ENCODE measurements at regions not wholly inside any gene's neighbourhood (a gene's known extent, or its start where the extent isn't known, plus 50 kb on each side); places are given as distances from the start of the nearest gene placed in this dataset.

GRCh38 chr5:143986516-143987212 is 174.7 kb downstream of the HMHB1 start:
- Histone ChIP-seq H3K9me3 (ENCODE audit: insufficient read depth, low read depth, low read length) (no peaks in the 10 kb centered on the region), H3K9ac (ENCODE audit: low read length) (peak overlapping the region; percentile 15), H3K27me3 (ENCODE audit: insufficient read depth, low read length) (no peaks in the 10 kb centered on the region), H4K20me1 (ENCODE audit: insufficient read depth, low read length) (no peaks in the 10 kb centered on the region), H3K4me3 (ENCODE audit: insufficient read depth, low read depth, low read length) (no peak overlapping the region), H3K36me3 (ENCODE audit: insufficient read depth, low read length) (no peaks in the 10 kb centered on the region), H3K4me1 (ENCODE audit: insufficient read depth, low read length) (peaks cover 18% of the 10 kb centered on the region), H3K79me2 (ENCODE audit: insufficient read depth, low read length) (no peaks in the 10 kb centered on the region), H3K27ac (ENCODE audit: low read depth, low read length) (peak overlapping the region; percentile 72), H3K4me2 (ENCODE audit: low read length) (peak overlapping the region; percentile 48), H2AFZ (ENCODE audit: low read depth, low read length) (peak overlapping the region; percentile 2)
- Mint-ChIP-seq H3K27ac (ENCODE audit: unreplicated experiment) (peak overlapping the region; percentile 75), H3K4me3 (ENCODE audit: unreplicated experiment) (peak overlapping the region; percentile 13), H3K4me1 (ENCODE audit: low read depth, unreplicated experiment) (peaks cover 20% of the 10 kb centered on the region), H3K36me3 (ENCODE audit: low read depth, unreplicated experiment) (no peaks in the 10 kb centered on the region), H3K27me3 (ENCODE audit: low read depth, unreplicated experiment) (no peaks in the 10 kb centered on the region), H3K9me3 (ENCODE audit: unreplicated experiment) (peaks cover 2% of the 10 kb centered on the region)
- FAIRE-seq (peak; percentile 98), DNase-seq (ENCODE audit: low read depth) (peak; percentile 92)
- TF ChIP-seq, protein P1, sequence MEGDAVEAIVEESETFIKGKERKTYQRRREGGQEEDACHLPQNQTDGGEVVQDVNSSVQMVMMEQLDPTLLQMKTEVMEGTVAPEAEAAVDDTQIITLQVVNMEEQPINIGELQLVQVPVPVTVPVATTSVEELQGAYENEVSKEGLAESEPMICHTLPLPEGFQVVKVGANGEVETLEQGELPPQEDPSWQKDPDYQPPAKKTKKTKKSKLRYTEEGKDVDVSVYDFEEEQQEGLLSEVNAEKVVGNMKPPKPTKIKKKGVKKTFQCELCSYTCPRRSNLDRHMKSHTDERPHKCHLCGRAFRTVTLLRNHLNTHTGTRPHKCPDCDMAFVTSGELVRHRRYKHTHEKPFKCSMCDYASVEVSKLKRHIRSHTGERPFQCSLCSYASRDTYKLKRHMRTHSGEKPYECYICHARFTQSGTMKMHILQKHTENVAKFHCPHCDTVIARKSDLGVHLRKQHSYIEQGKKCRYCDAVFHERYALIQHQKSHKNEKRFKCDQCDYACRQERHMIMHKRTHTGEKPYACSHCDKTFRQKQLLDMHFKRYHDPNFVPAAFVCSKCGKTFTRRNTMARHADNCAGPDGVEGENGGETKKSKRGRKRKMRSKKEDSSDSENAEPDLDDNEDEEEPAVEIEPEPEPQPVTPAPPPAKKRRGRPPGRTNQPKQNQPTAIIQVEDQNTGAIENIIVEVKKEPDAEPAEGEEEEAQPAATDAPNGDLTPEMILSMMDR (IDR thresholded peaks at IDR 0.05; ENCODE audit: insufficient read depth, low read depth, low read length): no peak
- no peak for TF ChIP-seq EZH2 (IDR thresholded peaks at IDR 0.05; ENCODE audit: insufficient read depth, low read length)

DNA sequence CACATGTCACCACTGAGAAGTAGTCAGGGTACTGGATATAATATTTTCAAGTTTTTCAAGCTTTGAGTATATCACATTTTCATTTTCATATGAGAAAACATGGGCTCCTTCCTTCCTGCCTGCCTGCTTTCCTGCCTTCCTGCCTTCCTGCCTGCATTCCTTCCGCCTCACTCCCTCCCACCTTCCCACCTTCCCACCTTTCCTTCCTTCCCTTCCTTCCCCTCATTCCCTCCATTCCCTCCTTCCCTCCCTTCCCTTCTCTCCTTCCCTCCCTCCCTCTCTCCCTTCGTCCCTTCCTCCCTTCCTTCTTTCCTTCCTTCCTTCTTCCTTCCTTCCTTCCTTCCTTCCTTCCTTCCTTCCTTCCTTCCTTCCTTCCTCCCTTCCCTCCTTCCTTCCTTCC is 175.3 kb downstream of the HMHB1 start:
- no peak overlapping the region for H3K4me3 Mint-ChIP-seq (ENCODE audit: unreplicated experiment)
- no peak for DNase-seq (ENCODE audit: low read depth)
- no peaks in the 10 kb centered on the region for H4K20me1 ChIP-seq (ENCODE audit: insufficient read depth, low read length)
- no peak overlapping the region for H3K27ac Mint-ChIP-seq (ENCODE audit: unreplicated experiment)
- peaks cover 20% of the 10 kb centered on the region for H3K4me1 Mint-ChIP-seq (ENCODE audit: low read depth, unreplicated experiment)
- H3K9me3 ChIP-seq (ENCODE audit: insufficient read depth, low read depth, low read length): no peaks in the 10 kb centered on the region
- H3K27me3 Mint-ChIP-seq (ENCODE audit: low read depth, unreplicated experiment): no peaks in the 10 kb centered on the region
- no peak for FAIRE-seq
- no peaks in the 10 kb centered on the region for H3K79me2 ChIP-seq (ENCODE audit: insufficient read depth, low read length)
- no peak overlapping the region for H3K4me3 ChIP-seq (ENCODE audit: insufficient read depth, low read depth, low read length)
- H3K36me3 ChIP-seq (ENCODE audit: insufficient read depth, low read length): no peaks in the 10 kb centered on the region
- peak overlapping the region; percentile 72 for H3K27ac ChIP-seq (ENCODE audit: low read depth, low read length)
- peaks cover 18% of the 10 kb centered on the region for H3K4me1 ChIP-seq (ENCODE audit: insufficient read depth, low read length)
- H3K36me3 Mint-ChIP-seq (ENCODE audit: low read depth, unreplicated experiment): no peaks in the 10 kb centered on the region
- no peak overlapping the region for H2AFZ ChIP-seq (ENCODE audit: low read depth, low read length)
- H3K9me3 Mint-ChIP-seq (ENCODE audit: unreplicated experiment): no peaks in the 10 kb centered on the region
- H3K9ac ChIP-seq (ENCODE audit: low read length): no peak overlapping the region
- H3K27me3 ChIP-seq (ENCODE audit: insufficient read depth, low read length): no peaks in the 10 kb centered on the region
- TF ChIP-seq, protein P1 (IDR thresholded peaks at IDR 0.05; ENCODE audit: insufficient read depth, low read depth, low read length): no peak
- TF ChIP-seq EZH2 (IDR thresholded peaks at IDR 0.05; ENCODE audit: insufficient read depth, low read length): no peak
- H3K4me2 ChIP-seq (ENCODE audit: low read length): peak overlapping the region; percentile 48
